Activated CD8-positive, alpha-beta memory T cell treated with anti-CD3 and anti-CD28 coated beads, Interleukin-2, amount 50 U/mL, for 4 hours (primary cell): ENCODE measurements at regions not wholly inside any gene's neighbourhood (a gene's known extent, or its start where the extent isn't known, plus 50 kb on each side); places are given as distances from the start of the nearest gene placed in this dataset.

Experiments used
- DNase-seq: peaks from one replicate; pipeline ENCODE4 v3.0.0-alpha.2; 2020

DNA sequence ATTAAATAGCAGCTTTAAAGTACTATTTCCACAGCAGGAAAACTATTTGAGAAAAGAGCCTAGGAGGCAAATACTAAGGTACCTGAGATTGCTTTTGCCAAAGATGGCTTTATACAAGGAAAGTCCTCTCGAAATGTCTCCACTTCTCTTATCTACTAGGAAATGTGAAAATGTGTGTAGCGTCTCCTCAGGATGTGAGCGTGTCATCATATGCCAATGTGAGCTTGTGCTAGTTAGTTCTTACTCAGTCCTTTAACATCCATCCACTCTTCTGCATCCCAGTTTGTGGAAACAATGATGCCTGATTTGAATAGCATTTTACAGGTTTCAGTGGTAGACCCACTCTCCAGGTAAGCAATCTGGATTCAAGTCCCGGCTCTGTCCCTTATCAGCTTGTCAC, 421.0 kb downstream of the DYNC2H1 start:
- no peak for DNase-seq

DNA sequence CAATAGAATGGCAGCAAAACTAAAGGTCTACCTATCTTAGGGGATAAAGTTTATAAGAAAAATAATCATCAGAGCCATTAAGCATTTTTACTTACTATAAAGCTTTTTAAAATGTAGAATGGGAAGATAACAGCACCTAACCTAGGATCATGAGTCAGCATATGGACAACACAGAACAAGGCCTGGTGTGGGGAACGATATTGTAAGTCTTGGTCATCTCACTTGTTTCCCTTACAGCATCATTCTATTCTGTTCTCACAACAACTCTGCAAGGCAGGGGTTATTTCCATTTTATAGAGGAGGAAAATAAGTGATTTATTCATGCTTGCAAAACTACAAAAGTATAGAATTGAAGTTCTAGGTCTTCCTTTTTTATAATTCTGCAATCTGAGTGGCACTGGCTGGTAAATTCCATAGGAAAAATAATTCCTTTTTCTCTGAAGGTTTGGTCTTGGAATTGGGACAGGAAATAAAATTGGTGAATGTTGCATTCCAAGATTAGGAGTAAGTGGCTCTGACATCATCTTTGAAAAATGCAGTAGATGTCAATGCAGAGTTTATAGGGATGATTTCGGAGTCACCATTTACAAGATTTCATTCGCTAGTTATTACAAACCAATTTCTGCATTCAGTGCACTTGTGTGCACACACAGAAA, 423.0 kb downstream of the DYNC2H1 start:
- DNase-seq: no peak

DNA sequence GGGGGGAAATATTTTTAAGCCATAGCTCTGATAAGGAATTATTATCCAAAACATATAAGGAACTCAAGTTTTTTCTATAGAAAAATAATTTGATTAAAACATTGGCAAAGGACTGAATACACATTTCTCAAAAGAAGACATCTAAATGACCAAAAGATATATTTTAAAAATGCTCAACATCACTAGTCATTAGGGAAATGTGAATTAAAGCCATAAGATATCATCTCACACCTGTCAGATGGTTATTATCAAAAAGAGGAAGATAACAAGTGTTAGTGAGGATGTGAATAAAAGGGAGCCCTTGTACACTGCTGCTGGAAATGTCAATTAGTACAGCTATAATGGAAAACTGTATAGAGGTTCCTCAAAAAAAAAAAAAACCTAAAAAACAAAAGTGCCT, 425.0 kb downstream of the DYNC2H1 start:
- DNase-seq: no peak

DNA sequence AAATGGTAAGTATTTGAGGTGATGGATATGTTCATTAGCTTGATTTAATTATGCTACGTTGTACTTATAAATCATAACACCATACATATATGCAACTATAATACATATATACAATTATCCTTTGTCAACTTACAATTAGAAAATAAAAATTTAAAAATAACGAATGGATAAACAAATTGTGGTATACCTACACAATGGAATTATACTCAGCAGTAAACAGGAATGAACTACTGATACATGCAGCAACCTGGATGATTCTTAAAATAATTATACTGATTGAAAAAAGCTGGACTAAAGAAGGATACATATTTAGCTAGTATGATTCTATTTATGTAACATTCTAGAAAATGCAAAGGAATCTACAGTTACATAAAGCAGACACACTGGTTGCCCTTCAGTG, 425.7 kb downstream of the DYNC2H1 start:
- no peak for DNase-seq

DNA sequence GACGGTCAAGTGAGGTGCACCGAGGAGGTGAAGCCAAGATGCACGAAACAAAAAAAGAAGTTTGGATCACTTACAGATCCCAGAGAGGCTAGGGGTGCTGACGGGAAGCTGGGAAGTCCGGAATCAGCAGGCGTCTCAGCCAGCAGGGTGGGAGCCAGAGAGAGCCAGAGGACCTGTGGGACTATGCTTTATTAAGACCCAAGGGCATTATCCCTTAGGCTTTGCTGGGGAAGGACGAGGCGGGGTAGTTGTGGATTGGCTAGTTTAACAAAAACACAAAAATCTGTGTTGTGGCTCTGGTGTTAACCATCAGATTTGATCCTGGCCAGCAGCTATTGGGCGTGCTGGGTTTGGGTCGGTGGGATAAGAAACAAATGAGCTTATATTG, 427.1 kb downstream of the DYNC2H1 start:
- no peak for DNase-seq

DNA sequence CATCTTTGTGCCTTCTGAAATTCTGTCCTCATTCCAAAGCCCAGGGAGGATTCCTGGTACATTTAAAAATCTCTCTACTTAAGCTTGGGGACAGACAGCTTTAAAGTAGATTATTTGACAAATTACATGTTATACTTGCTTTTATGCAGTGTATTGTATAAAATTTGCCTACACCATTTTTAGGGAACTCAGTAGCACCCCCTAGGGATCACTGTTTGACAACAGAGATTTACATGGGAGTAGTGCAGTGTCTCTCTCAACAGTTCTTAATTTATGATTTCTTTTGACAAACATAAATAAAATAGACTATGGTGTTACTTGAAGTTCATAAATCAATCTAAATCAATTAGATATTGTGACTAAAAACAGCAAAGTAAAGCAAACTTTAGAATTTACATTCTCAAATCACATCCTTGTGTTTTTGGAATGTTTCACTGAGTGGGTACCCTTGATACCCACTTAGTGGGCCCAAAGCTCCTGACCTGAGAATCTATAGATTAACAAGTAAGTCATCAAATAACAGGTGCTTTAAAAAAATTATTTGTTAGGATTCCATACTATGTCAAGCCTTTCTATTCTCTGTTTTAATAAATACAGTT, 428.8 kb downstream of the DYNC2H1 start:
- no peak for DNase-seq

DNA sequence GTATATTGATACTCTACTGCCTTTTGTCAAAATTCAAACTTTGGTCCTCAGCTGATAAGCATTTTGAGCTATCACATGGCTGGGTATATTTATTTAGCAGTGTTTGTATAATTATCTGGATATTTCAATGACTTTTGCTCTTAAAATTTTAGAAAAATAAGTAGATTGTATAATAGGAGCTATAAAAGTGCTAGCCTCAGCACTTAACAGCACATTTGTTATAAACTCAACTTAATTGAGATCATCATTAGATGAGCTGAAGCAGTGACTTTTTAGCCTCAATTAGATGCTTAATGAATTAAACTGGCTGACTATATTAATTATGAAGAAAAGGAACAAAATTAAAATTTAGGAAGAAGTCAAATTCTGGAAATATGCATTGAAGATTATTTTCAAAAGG, 429.9 kb downstream of the DYNC2H1 start:
- no peak for DNase-seq

DNA sequence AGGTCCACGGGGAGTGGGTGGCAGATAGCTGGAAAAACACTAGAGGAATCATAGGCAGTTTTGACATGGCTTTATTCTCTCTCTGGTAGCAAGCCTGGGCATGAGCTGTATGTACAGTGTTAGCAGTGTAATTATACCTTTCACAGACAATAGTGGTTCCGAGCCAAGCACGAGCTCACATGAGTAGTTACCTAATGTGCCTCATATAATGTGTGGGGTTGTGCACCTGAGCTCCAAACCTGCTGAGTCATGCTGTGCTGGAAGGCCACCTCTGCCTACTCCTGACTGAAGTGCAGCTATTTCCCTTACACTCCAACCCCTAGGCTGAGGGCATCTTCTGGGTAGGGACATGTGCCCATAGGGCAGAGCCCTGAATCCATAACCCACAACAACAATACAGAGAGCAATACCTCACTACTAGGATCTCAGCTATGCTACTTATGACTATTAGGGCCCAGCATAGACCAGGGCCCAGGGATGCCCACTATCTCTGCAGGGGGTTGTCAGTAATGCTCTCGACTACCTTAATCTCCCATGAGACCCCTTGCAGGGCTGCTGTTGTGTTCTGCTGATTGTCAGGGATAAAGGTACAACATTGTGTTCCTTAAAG, 432.1 kb downstream of the DYNC2H1 start:
- no peak for DNase-seq

DNA sequence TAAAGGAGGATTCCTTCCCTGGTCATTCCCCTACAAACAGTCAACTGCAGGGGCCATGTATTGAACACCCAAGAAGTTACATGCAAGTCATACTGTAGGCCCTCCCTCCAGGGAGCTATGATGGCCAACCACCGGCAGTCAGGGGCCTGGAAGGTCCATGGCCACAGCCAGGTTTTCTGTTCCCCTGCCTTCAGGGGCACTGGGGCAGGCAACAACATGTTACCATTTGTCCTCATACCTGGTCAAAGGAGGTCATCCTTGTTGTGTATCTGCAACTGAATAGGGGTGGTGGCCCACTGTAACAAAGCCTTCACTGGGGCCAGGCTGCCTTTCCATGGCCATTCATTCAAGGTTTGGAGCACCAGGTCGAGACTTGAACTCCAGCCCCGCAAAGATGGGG, 433.6 kb downstream of the DYNC2H1 start:
- no peak for DNase-seq

DNA sequence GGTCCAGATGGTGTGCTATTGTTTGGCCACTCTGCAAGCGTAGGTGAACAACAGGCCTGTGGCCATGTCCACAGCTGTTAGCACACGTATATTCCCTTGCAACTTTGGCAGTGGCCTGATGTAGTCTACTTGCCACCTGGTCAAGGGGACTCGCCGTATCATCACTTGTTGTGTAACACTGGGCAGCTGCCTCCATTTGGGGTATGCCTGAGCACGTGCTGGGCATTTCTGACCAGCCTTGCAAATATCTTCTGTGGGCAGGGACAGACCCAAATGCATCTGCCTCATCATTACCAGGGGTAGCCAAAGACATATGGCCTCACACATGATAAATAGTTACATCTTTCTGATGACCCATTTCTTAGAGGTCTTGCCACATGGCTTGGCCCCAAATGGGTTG, 434.2 kb downstream of the DYNC2H1 start:
- no peak for DNase-seq

DNA sequence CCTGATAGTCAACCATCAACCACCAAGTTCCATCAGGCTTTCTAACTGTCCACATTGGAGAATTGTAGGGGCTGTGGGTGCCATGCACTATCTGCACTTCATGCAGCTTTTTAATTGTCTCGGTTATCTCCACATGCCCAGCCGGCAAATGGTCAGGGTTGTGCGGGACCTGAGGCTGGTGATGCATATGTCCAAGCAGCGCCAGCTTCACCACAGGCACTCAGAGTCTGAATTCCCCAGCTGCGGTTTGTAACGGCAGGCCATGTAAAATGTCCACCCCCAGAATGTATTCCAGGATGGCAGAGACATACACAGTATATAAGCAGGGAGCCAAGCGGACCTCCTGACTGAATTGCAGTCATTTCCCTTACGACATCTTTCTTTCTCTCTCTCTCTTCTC, 435.6 kb downstream of the DYNC2H1 start:
- DNase-seq: no peak

DNA sequence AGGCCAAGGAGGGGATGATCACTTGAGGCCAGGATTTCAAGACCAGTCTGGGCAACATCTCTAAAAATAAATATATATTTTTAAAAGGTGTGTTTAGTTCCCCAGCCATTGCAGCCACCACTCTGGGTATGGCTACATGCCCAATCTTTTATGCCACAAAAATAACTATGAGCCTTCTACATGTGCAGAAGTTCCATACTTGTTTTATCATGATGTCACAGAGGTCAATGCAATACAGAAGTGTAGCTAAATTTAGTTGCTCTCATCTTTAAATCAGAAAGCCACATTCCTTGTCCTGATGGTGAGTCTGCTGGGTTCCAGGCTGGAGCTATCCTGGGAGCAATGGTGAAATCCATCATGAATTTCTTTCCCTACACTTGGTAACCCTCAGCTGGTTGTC, 436.3 kb downstream of the DYNC2H1 start:
- no peak for DNase-seq

DNA sequence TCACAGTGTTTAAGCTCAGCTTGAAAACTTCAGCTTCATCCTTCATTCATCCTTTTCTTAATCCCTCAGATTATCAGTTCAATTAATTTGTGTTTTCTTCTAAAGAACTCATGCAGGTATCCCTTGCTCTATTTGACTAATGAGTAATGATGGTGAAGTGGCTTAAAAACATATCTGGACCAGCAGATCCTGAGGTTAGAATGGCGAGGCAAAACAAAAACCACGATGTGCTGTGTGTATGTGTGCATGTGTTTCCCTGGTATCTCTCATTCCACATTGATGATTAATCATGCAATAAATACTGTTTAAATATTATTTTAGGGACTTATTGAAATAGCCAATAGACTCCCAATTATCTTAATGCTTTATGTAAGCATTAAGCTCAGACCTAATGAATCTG, 437.0 kb downstream of the DYNC2H1 start:
- DNase-seq: no peak

DNA sequence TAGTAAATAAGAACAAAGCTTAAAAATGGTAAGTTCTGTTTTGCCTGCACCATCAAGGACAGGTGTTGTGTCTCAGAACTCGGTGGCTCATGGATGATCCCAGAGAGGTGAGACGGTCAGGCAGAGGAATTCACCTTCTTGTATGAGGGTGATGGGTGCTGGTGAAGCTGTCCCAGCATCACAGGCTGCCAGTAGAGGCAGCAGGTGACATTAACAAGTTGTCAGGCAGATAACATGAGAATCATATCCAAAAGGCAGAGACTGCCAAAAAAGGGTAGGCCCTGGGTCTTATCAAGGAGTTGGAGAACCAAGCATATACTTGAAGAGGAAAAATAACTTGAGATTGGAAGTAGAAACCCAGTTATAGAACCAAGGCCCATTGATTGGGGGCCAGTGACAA, 437.8 kb downstream of the DYNC2H1 start:
- no peak for DNase-seq

DNA sequence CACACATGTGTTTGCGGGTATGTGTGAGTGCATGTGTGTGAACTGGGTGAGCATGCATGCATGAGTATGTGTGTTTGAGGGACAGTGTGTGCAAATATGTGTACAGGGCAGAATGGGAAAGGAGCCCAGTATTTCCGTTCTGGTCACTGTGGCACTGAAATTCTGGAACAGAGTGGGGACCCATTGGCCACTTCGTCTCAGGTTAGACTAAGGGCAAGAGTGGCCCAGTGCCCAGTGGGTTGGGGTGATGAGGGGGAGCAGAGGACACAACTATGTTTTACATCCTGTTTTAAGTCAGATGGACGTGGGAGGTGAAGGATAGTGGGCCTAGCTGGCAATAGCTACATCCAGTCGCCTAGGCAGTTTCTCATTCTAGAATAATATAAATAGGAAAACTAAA, 438.5 kb downstream of the DYNC2H1 start:
- no peak for DNase-seq

DNA sequence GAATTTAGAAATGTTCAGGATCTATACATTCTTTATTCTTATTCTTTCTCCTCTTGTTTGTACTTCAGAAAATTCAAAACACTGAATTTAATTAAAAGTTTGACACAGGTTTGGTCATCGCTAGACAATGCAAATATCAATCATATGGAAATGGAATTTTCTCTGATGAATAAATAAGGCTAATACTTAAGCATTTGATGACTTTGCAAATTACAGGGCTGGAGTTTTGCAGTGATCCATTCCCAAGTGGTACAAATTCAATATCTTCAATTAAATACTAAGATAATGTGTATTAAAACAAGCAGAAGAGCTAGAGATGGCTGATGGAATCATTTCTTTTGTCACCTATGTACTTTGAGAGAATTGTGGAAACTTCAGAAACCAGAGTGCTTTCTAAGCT, 439.6 kb downstream of the DYNC2H1 start:
- no peak for DNase-seq

DNA sequence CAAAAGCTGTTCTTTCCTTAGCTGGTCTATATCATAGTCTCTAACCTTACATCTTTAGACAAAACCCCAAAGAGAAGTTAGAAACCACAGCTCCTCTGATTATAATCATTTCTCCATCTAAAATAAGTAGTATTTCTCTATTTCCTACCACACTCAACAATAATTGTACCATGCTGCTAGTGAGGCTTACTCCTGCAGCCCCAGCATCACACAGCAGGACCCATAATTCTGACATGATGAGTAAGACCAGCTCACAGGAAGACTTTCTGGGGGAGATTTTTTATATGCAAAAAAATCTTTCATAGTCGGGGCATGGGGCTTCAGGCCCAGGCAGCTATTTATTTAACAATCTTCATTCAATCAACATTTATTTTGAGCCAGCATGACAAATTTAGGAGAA, 441.6 kb downstream of the DYNC2H1 start:
- DNase-seq: no peak

DNA sequence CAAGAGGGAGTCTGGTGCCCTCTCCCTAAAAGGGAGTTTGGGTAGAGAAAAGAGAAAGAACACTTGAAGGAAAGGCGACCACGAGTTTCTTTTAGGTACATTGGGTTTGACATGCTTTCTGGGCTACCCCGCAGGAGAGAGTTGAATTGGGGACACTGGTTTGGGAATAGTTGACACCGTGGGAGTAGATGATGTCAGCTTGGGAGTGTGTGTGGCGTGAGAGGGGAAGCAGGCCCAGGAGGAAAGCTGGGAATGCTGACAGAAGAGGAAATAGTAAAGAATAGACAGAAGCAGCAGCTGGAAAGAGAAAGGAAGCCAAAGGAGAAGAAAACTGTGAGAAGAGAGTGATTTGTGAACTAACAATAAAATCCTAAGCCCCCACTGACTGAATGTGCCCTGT, 442.9 kb downstream of the DYNC2H1 start:
- no peak for DNase-seq

DNA sequence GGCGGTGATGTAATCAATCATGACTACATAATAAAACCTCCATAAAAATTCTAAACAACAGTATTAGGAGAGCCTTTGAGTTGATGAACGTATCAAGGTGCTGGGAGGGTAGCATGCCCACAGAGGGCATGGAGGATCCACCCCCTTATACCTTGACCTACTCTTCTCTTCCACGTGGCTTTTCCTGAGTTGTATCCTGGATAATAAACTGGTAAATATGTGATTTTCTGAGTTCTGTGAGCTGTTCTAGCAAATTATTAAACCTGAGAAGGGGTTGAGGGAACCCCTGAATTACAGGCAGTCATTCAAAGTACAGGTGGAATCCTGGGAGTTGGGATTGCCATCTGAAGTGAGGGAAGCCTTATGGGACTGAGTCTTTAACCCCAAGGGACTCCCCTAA, 446.9 kb downstream of the DYNC2H1 start:
- no peak for DNase-seq

DNA sequence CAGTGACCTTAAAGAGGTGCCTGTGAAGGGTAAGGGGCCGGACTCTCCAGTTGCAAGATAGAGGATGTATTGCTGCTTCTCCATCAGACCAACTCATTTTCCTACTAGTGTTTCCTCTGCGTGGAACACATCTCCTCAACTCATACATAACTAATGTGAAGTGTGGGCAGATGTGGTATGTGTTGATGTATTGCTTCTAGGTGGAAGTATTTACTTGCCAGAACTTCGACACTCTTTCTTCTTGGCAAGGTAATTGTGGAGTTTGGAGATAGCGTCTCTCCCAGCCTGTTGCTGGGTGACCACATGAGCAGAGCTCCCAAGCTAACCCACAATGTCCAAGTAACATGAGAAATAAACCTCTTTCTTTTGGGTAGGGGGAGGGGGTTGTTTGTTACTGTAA, 456.9 kb downstream of the DYNC2H1 start:
- DNase-seq: no peak

DNA sequence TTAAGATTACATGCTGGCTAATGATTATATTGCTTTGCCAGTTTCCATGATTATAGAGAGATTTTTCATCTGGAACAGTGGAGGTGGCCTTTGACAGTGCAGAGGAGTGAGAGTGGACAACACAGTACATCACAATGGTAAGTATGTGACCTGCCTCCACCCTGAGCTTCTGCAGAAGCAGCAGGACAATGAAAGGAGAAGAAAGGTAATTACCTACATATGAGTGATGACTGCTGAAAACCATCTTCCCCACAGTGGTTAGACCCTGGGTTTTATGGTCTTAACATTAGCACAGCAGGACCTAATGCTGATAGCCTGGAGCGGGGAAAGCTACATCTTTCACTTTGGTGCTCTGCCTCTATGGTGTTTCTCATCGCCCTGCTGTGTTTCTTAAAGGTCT, 454.7 kb upstream of the DDI1 start:
- no peak for DNase-seq

DNA sequence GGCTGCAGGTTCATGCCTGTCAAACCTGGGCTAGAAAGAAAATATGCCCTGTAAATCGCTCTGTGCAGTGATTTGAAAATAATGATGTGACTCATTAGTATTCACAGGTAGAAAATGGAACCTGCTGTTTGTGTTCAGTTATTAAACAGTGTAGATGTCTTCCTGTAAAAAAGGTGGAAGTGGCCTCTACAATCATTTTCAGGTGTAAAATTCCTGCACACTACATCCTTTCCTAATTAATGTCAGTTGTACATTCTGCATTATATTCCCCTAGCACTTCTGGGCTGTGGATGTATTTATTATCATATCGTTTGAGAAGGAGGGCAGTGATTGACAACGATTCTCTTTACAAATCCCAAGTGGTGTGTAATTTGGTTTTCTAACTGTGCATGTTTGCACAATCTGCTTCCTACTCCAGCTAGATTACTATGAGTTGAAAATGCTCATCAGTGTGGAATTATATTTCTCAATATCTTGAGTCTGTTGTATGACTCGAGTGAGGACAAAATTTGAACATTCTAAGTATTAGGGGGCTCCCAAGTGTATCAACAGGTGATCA, 454.0 kb upstream of the DDI1 start:
- DNase-seq: no peak

DNA sequence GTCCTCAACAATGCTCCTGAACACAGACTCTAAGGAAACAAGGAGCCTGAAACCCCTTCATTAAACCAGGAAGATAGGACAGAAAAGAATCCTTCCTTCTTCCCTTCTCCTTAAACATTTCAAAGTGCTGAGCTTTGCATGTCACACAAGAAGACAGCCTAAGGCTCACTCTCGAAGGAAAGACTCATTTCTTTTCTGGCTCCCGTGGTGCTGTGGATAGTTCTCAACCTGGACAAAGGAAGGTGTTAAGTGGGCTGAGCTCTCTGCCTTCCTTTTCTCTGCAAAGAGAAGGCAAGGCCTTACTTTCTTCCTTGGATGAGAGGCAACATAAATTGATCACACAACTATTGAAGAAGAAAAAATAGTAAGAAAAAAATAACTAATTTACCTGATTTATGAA, 452.4 kb upstream of the DDI1 start:
- DNase-seq: no peak

DNA sequence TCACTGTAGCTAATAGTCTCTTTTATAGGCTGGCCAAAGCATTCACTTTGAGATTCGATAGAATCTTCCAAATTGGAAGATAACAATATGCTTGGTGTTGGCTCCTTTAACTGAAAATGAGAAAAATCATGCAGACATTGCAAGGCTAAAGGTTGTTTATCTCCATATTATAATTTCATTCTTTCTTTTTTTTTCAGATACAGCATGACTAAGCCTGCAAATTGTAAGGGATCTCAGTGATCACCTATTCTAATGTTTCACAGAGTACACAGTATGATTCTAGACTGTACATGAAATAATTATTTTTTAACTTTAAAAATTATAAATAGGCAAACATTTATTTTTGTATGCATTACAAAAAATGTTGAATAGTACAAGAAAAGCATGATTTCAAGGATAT, 451.7 kb upstream of the DDI1 start:
- DNase-seq: no peak

DNA sequence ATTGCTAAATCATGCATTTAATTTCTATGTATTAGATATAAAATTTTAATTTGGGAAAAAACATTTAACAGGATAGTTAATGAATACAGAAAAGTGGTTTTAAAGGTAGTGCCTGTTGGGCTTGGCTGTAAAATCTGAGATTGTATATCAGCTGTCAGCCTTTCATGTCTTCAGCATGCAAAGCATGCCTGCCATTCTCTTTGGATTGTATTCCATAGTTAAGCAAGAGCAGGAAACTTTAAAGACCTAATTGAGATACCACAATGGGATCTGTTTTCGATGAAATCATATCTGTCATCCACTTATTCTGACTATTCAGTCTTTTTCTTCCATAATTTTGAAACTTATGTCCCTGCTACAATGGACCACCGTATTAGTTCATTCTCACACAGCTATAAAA, 451.0 kb upstream of the DDI1 start:
- no peak for DNase-seq
